H9 (cell line): ENCODE measurements at regions not wholly inside any gene's neighbourhood (a gene's known extent, or its start where the extent isn't known, plus 50 kb on each side); places are given as distances from the start of the nearest gene placed in this dataset.

ENCODE experiments used
- DNase-seq: peaks from one replicate; pipeline ENCODE4 v3.0.0-alpha.2; 2017
- H2AFZ ChIP-seq: one replicate; pipeline ENCODE4 v1.6.1; 2013; ENCODE audit warnings: mild to moderate bottlenecking, low read length, control low read depth, moderate library complexity
- H2AK5ac ChIP-seq: 2 replicates; pipeline ENCODE4 v1.6.1; 2013; ENCODE audit warnings: low read length, control low read depth, mixed read lengths; ENCODE audit not compliant: insufficient read length
- H2BK120ac ChIP-seq: one replicate; pipeline ENCODE4 v1.6.1; 2013; ENCODE audit warnings: low read depth, mild to moderate bottlenecking, low read length, control low read depth, inconsistent platforms; ENCODE audit not compliant: poor library complexity, severe bottlenecking
- H2BK12ac ChIP-seq: 2 replicates; pipeline ENCODE4 v1.6.1; 2013; ENCODE audit warnings: low read length, control low read depth, mixed read lengths, low read depth; ENCODE audit not compliant: insufficient read length
- H2BK15ac ChIP-seq: 2 replicates; pipeline ENCODE4 v1.6.1; 2013; ENCODE audit warnings: low read depth, low read length, control low read depth
- H2BK20ac ChIP-seq: one replicate; pipeline ENCODE4 v1.6.1; 2013; ENCODE audit warnings: low read depth, mild to moderate bottlenecking, low read length, control low read depth, inconsistent platforms; ENCODE audit not compliant: poor library complexity, severe bottlenecking
- H2BK5ac ChIP-seq: 2 replicates; pipeline ENCODE4 v1.6.1; 2013; ENCODE audit warnings: low read length, control low read depth, mixed read lengths; ENCODE audit not compliant: insufficient read length
- H3K14ac ChIP-seq: 2 replicates; pipeline ENCODE4 v1.6.1; 2013; ENCODE audit warnings: low read length, control low read depth; ENCODE audit not compliant: insufficient read depth
- H3K18ac ChIP-seq: 2 replicates; pipeline ENCODE4 v1.6.1; 2013; ENCODE audit warnings: low read depth, mild to moderate bottlenecking, mixed read lengths, low read length, control low read depth; ENCODE audit not compliant: insufficient read length
- H3K23ac ChIP-seq: 2 replicates; pipeline ENCODE4 v1.6.1; 2013; ENCODE audit warnings: low read length, control low read depth, mixed read lengths, low read depth; ENCODE audit not compliant: insufficient read length
- H3K23me2 ChIP-seq: 2 replicates; pipeline ENCODE4 v1.6.1; 2013; ENCODE audit warnings: low read depth, mild to moderate bottlenecking, mixed read lengths, low read length, control low read depth; ENCODE audit not compliant: insufficient read length, poor library complexity, severe bottlenecking
- H3K27ac ChIP-seq: 2 replicates; pipeline ENCODE4 v1.5.1; 2013; ENCODE audit warnings: low read length, control low read depth, mixed read lengths, low read depth; ENCODE audit not compliant: insufficient read length
- H3K27me3 ChIP-seq: 2 replicates; pipeline ENCODE4 v1.6.1; 2013; ENCODE audit warnings: low read length, control low read depth, inconsistent platforms; ENCODE audit not compliant: insufficient read depth
- H3K4ac ChIP-seq: 2 replicates; pipeline ENCODE4 v1.6.1; 2013; ENCODE audit warnings: low read depth, mild to moderate bottlenecking, control low read depth, inconsistent platforms, low read length, moderate library complexity
- H3K4me1 ChIP-seq: 2 replicates; pipeline ENCODE4 v1.6.1; 2013; ENCODE audit warnings: low read length, control low read depth, inconsistent platforms; ENCODE audit not compliant: insufficient read depth
- H3K4me2 ChIP-seq: 2 replicates; pipeline ENCODE4 v1.6.1; 2013; ENCODE audit warnings: low read length, control low read depth, mixed read lengths; ENCODE audit not compliant: insufficient read length, insufficient read depth
- H3K56ac ChIP-seq: 2 replicates; pipeline ENCODE4 v1.6.1; 2013; ENCODE audit warnings: low read depth, mild to moderate bottlenecking, mixed read lengths, low read length, control low read depth; ENCODE audit not compliant: insufficient read length
- H3K79me1 ChIP-seq: 2 replicates; pipeline ENCODE4 v1.6.1; 2013; ENCODE audit warnings: low read depth, mild to moderate bottlenecking, moderate library complexity, low read length, control low read depth, inconsistent platforms; ENCODE audit not compliant: insufficient read depth, poor library complexity, severe bottlenecking
- H3K79me2 ChIP-seq: 2 replicates; pipeline ENCODE4 v1.6.1; 2013; ENCODE audit warnings: low read length, control low read depth, inconsistent platforms; ENCODE audit not compliant: insufficient read depth
- H3K9ac ChIP-seq: 2 replicates; pipeline ENCODE4 v1.6.1; 2013; ENCODE audit warnings: low read length, control low read depth, mixed read lengths; ENCODE audit not compliant: insufficient read length; ENCODE audit errors: extremely low read depth
- H3K9me3 ChIP-seq: one replicate; pipeline ENCODE4 v1.6.1; 2013; ENCODE audit warnings: low read depth, low read length, inconsistent platforms; ENCODE audit not compliant: control insufficient read depth
- H3T11ph ChIP-seq: one replicate; pipeline ENCODE4 v1.6.1; 2013; ENCODE audit warnings: mild to moderate bottlenecking, low read length, control low read depth, inconsistent platforms
- H4K20me1 ChIP-seq: one replicate; pipeline ENCODE4 v1.6.1; 2013; ENCODE audit not compliant: control insufficient read depth, insufficient read length, insufficient read depth
- H4K5ac ChIP-seq: 2 replicates; pipeline ENCODE4 v1.6.1; 2013; ENCODE audit warnings: low read depth, mild to moderate bottlenecking, mixed read lengths, low read length, control low read depth; ENCODE audit not compliant: insufficient read length
- H4K8ac ChIP-seq: replicated peaks from 2 replicates; pipeline ENCODE4 v1.6.1; 2013; ENCODE audit warnings: low read length, control low read depth, mixed read lengths, low read depth; ENCODE audit not compliant: insufficient read length
- H4K91ac ChIP-seq: 2 replicates; pipeline ENCODE4 v1.6.1; 2013; ENCODE audit warnings: low read depth, mild to moderate bottlenecking, moderate library complexity, mixed read lengths, low read length, control low read depth; ENCODE audit not compliant: insufficient read length
- H3K27ac Mint-ChIP-seq, 3 experiments: 2 replicates in 2 of 3; 3 replicates in 1 of 3; pipeline ENCODE4 v1.8.0; 2020 to 2021; ENCODE audit warnings: mixed read lengths in 3 of 3, mild to moderate bottlenecking in 1 of 3, moderate library complexity in 1 of 3
- H3K27me3 Mint-ChIP-seq: 2 replicates; pipeline ENCODE4 v1.8.0; 2021; ENCODE audit warnings: low read depth, mild to moderate bottlenecking, moderate library complexity, mixed read lengths
- H3K36me3 Mint-ChIP-seq, 3 experiments: 2 replicates in 2 of 3; 3 replicates in 1 of 3; pipeline ENCODE4 v1.8.0; 2020 to 2021; ENCODE audit warnings: low read depth in 3 of 3, mixed read lengths in 3 of 3; ENCODE audit not compliant: insufficient read depth in 1 of 3
- H3K4me1 Mint-ChIP-seq, 2 experiments: 2 replicates each; pipeline ENCODE4 v1.8.0; 2020; ENCODE audit warnings: mixed read lengths in 2 of 2
- H3K4me3 Mint-ChIP-seq, 2 experiments: 2 replicates in 1 of 2; 3 replicates in 1 of 2; pipeline ENCODE4 v1.8.0; 2020 to 2021; ENCODE audit warnings: mild to moderate bottlenecking in 2 of 2, mixed read lengths in 2 of 2, moderate library complexity in 1 of 2
- H3K9me3 Mint-ChIP-seq, 2 experiments: 2 replicates in 1 of 2; 3 replicates in 1 of 2; pipeline ENCODE4 v1.8.0; 2020; ENCODE audit warnings: mild to moderate bottlenecking in 2 of 2, mixed read lengths in 2 of 2, moderate library complexity in 1 of 2
- WGBS: extraction: QIAGEN DNeasy Blood & Tissue Kit; methylation state at CpG from one replicate; pipeline ENCODE4 v1.1.7; 2013; ENCODE audit warnings: missing lambda C conversion rate, low lambda C conversion rate, mixed read lengths; ENCODE audit not compliant: insufficient read length; ENCODE audit errors: extremely low coverage; 5-methylcytosine and 5-hydroxymethylcytosine counted together
- TF ChIP-seq, protein P1 (sequence below): fragments of 200-600 bp; sonication (generic); conservative IDR thresholded peaks from 3 replicates; pipeline ENCODE4 v1.8.0; 2021; ENCODE audit warnings: antibody characterized with exemption, mild to moderate bottlenecking

DNA sequence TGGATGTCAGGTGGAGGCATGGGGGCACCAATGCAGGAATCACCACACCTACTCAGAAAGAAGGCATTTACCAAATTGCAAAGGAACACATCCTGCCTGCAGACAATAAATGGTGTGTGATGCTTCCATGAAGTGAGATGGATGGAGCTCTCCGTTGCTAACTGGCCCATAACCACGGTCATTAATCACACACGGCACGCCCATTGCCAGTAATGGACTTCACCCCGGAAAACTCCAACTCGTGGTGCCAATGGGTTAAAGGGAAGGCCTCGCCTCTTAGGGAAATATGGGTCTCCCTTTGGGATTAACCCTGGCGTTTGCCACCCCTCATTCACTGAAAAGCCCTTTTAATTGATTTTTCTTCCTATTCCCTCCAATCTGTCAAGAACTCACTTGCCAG lies 443.1 kb upstream of the DAB1 start:
- Histone ChIP-seq H3K4me1 (no peaks in the 10 kb centered on the region), H3K79me2 (no peaks in the 10 kb centered on the region), H3K56ac (no peak overlapping the region), H2BK20ac (no peak overlapping the region), H3K23ac (no peak overlapping the region), H3K79me1 (no peaks in the 10 kb centered on the region), H3K4ac (no peak overlapping the region), H2BK5ac (no peak overlapping the region), H2BK12ac (no peak overlapping the region), H3K9me3 (no peaks in the 10 kb centered on the region), H4K20me1 (no peaks in the 10 kb centered on the region), H4K8ac (no peak overlapping the region), H3T11ph (no peak overlapping the region), H3K14ac (no peak overlapping the region), H3K27ac (no peak overlapping the region), H3K23me2 (no peaks in the 10 kb centered on the region), H2AFZ (no peak overlapping the region), H3K4me2 (no peak overlapping the region), H3K18ac (no peak overlapping the region), H4K5ac (no peak overlapping the region), H3K27me3 (no peaks in the 10 kb centered on the region), H4K91ac (no peak overlapping the region), H2BK15ac (no peak overlapping the region), H3K9ac (no peak overlapping the region), H2AK5ac (no peak overlapping the region), H2BK120ac (no peak overlapping the region)
- no CpG with 5 or more reads among the region's 8 CpGs for WGBS
- H3K27me3 Mint-ChIP-seq: no peaks in the 10 kb centered on the region
- H3K4me1 Mint-ChIP-seq: peaks cover 0 to 4% of the 10 kb centered on the region in 2 experiments; a peak in 2 of 4 replicates
- no peaks in the 10 kb centered on the region for H3K9me3 Mint-ChIP-seq
- H3K4me3 Mint-ChIP-seq: no peak overlapping the region
- no peaks in the 10 kb centered on the region for H3K36me3 Mint-ChIP-seq
- TF ChIP-seq, protein P1, sequence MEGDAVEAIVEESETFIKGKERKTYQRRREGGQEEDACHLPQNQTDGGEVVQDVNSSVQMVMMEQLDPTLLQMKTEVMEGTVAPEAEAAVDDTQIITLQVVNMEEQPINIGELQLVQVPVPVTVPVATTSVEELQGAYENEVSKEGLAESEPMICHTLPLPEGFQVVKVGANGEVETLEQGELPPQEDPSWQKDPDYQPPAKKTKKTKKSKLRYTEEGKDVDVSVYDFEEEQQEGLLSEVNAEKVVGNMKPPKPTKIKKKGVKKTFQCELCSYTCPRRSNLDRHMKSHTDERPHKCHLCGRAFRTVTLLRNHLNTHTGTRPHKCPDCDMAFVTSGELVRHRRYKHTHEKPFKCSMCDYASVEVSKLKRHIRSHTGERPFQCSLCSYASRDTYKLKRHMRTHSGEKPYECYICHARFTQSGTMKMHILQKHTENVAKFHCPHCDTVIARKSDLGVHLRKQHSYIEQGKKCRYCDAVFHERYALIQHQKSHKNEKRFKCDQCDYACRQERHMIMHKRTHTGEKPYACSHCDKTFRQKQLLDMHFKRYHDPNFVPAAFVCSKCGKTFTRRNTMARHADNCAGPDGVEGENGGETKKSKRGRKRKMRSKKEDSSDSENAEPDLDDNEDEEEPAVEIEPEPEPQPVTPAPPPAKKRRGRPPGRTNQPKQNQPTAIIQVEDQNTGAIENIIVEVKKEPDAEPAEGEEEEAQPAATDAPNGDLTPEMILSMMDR: no peak
- DNase-seq: no peak
- H3K27ac Mint-ChIP-seq: no peak overlapping the region
